A673 (cell line): ENCODE measurements at regions not wholly inside any gene's neighbourhood (a gene's known extent, or its start where the extent isn't known, plus 50 kb on each side); places are given as distances from the start of the nearest gene placed in this dataset.

Source experiments
- BruUV-seq: library from RNA; stranded (reverse); fragments of 400-500 nt; replicated peaks from 2 replicates; lab custom pipeline; 2021; lab: Mats Ljungman, UMichigan
- CTCF ChIA-PET: fragments of 300-600 bp; sonication (Branson Sonifier 250); formaldehyde crosslinking; loops from one replicate; lab custom pipeline; 2022; ENCODE audit warnings: antibody characterized with exemption; lab: Charles Lee
- POLR2A ChIA-PET: fragments of 300-600 bp; sonication (Branson Sonifier 250); formaldehyde crosslinking; loops from one replicate; lab custom pipeline; 2022; ENCODE audit warnings: antibody characterized with exemption; ENCODE audit not compliant: low non-redundant PET; lab: Charles Lee
- DNase-seq: peaks from one replicate; pipeline ENCODE4 v3.0.0-alpha.2; 2015; ENCODE audit warnings: low spot score
- H3K27ac ChIP-seq: fragments of 200-600 bp; sonication (generic); 2 replicates; pipeline ENCODE4 v1.5.1; 2016; ENCODE audit warnings: mixed run types, low read depth, mild to moderate bottlenecking, mixed read lengths, antibody characterized with exemption, low read length; ENCODE audit not compliant: poor library complexity, severe bottlenecking
- H3K27me3 ChIP-seq: fragments of 200-600 bp; sonication (generic); replicated peaks from 2 replicates; pipeline ENCODE4 v1.6.1; 2017; ENCODE audit warnings: mixed run types, low read depth, mild to moderate bottlenecking, mixed read lengths, antibody characterized with exemption, low read length; ENCODE audit not compliant: insufficient read depth, poor library complexity
- H3K36me3 ChIP-seq: fragments of 200-600 bp; sonication (generic); 2 replicates; pipeline ENCODE4 v1.6.1; 2016; ENCODE audit warnings: mixed run types, mild to moderate bottlenecking, mixed read lengths, antibody characterized with exemption, low read length; ENCODE audit not compliant: insufficient read depth, poor library complexity, severe bottlenecking
- H3K4me1 ChIP-seq: fragments of 200-600 bp; sonication (generic); 2 replicates; pipeline ENCODE4 v1.6.1; 2017; ENCODE audit warnings: mixed run types, mild to moderate bottlenecking, mixed read lengths, antibody characterized with exemption, low read length; ENCODE audit not compliant: insufficient read depth, poor library complexity, severe bottlenecking
- H3K4me3 ChIP-seq: fragments of 200-600 bp; sonication (generic); 2 replicates; pipeline ENCODE4 v1.5.1; 2016; ENCODE audit warnings: low read depth, mixed run types, mild to moderate bottlenecking, mixed read lengths, low read length; ENCODE audit not compliant: poor library complexity, severe bottlenecking
- H3K9me3 ChIP-seq: fragments of 200-600 bp; sonication (generic); 2 replicates; pipeline ENCODE4 v1.6.1; 2016; ENCODE audit warnings: mixed run types, low read depth, mild to moderate bottlenecking, mixed read lengths, antibody characterized with exemption, low read length; ENCODE audit not compliant: poor library complexity, severe bottlenecking
- CTCF ChIP-seq: fragments of 300-800, 200-600 bp; sonication (generic); conservative IDR thresholded peaks from 2 replicates; pipeline ENCODE4 v1.5.1; 2017; ENCODE audit warnings: low read depth, mild to moderate bottlenecking, antibody characterized with exemption, low read length, moderate library complexity, mixed read lengths
- EZH2 ChIP-seq: fragments of 200-600 bp; sonication (generic); IDR thresholded peaks from 2 replicates; pipeline ENCODE4 v1.6.1; 2017; ENCODE audit warnings: borderline replicate concordance, low read depth, mild to moderate bottlenecking, mixed read lengths, antibody characterized with exemption, low read length; ENCODE audit not compliant: poor library complexity, severe bottlenecking
- intact Hi-C: fragments of 100-400 bp; cut with micrococcal nuclease; formaldehyde crosslinking; loops from one replicate; pipeline ENCODE4 v1.10.0; 2022; ENCODE audit not compliant: unreplicated experiment

GRCh38 chr21:25215698-25216384 lies 391.4 kb downstream of the MRPL39 start:
- H3K27me3 ChIP-seq = no peaks in the 10 kb centered on the region
- CTCF ChIA-PET = no interaction called here

GRCh38 chr21:25214676-25215075 lies 392.6 kb downstream of the MRPL39 start:
- H3K27me3 ChIP-seq = no peaks in the 10 kb centered on the region
- H3K9me3 ChIP-seq = peaks cover 1% of the 10 kb centered on the region
- H3K36me3 ChIP-seq = no peaks in the 10 kb centered on the region
- intact Hi-C loops = no loop called here
- no TSS peak for BruUV-seq
- H3K4me3 ChIP-seq = no peak overlapping the region
- no peaks in the 10 kb centered on the region for H3K4me1 ChIP-seq
- no peak for DNase-seq
- no peak overlapping the region for H3K27ac ChIP-seq
- ChIA-PET CTCF (no interaction called here), POLR2A (no interaction called here)
- TF ChIP-seq EZH2 (no peak), CTCF (no peak)

More at GRCh38 chr21:25215698-25216384, 391.4 kb downstream of the MRPL39 start:
- Histone ChIP-seq H3K4me1 (no peaks in the 10 kb centered on the region), H3K36me3 (no peaks in the 10 kb centered on the region), H3K27ac (no peak overlapping the region), H3K4me3 (no peak overlapping the region), H3K9me3 (peaks cover 8% of the 10 kb centered on the region)
- TF ChIP-seq EZH2 (no peak), CTCF (no peak)
- POLR2A ChIA-PET = no interaction called here
- intact Hi-C loops = no loop called here
- no TSS peak for BruUV-seq
- DNase-seq = no peak

GRCh38 chr21:25199944-25200343 lies 407.3 kb downstream of the MRPL39 start:
- CTCF ChIA-PET = no interaction called here
- no TSS peak for BruUV-seq
- no peak for DNase-seq
- no peak overlapping the region for H3K4me3 ChIP-seq
- no peaks in the 10 kb centered on the region for H3K27me3 ChIP-seq
- POLR2A ChIA-PET = no interaction called here
- peaks cover 2% of the 10 kb centered on the region for H3K9me3 ChIP-seq
- H3K4me1 ChIP-seq = no peaks in the 10 kb centered on the region
- TF ChIP-seq EZH2 = no peak
- no peak for TF ChIP-seq CTCF
- H3K27ac ChIP-seq = no peak overlapping the region
- no peaks in the 10 kb centered on the region for H3K36me3 ChIP-seq
- intact Hi-C loops = no loop called here
